OCI-LY7 (cell line): ENCODE measurements at regions not wholly inside any gene's neighbourhood (a gene's known extent, or its start where the extent isn't known, plus 50 kb on each side); places are given as distances from the start of the nearest gene placed in this dataset.

Experiments
- BruUV-seq: library from RNA; stranded (reverse); fragments of 400-500 nt; replicated peaks from 2 replicates; lab custom pipeline; 2021; lab: Mats Ljungman, UMichigan
- CTCF ChIA-PET: fragments of 300-600 bp; sonication (Branson Sonifier 250); formaldehyde crosslinking; loops from one replicate; lab custom pipeline; 2022; ENCODE audit warnings: antibody characterized with exemption; ENCODE audit not compliant: unreplicated experiment; lab: Charles Lee
- POLR2A ChIA-PET: fragments of 300-600 bp; sonication (Branson Sonifier 250); formaldehyde crosslinking; loops from one replicate; lab custom pipeline; 2022; ENCODE audit warnings: antibody characterized with exemption; lab: Charles Lee
- DNase-seq: peaks from one replicate; pipeline ENCODE4 v3.0.0-alpha.2; 2015; ENCODE audit warnings: low spot score
- H2AFZ ChIP-seq: fragments of 200-600 bp; sonication (generic), shearing (Covaris generic); 2 replicates; pipeline ENCODE4 v1.6.1; 2014; ENCODE audit warnings: mild to moderate bottlenecking, antibody characterized with exemption, low read length, moderate library complexity
- H3K27ac ChIP-seq: fragments of 200-600 bp; sonication (generic); 2 replicates; pipeline ENCODE4 v1.5.1; 2014; ENCODE audit warnings: mixed run types, low read depth, mild to moderate bottlenecking, moderate library complexity, low read length, inconsistent platforms; ENCODE audit not compliant: poor library complexity, severe bottlenecking
- H3K36me3 ChIP-seq: fragments of 200-600 bp; sonication (generic); 2 replicates; pipeline ENCODE4 v1.6.1; 2014; ENCODE audit warnings: mild to moderate bottlenecking, antibody characterized with exemption, low read length, moderate library complexity, mixed read lengths; ENCODE audit not compliant: insufficient read depth
- H3K4me1 ChIP-seq: fragments of 200-600 bp; sonication (generic); 2 replicates; pipeline ENCODE4 v1.5.1; 2014; ENCODE audit warnings: mild to moderate bottlenecking, low read length; ENCODE audit not compliant: insufficient read depth, poor library complexity, severe bottlenecking
- H3K4me2 ChIP-seq: fragments of 200-600 bp; sonication (generic); 2 replicates; pipeline ENCODE4 v1.6.1; 2014; ENCODE audit warnings: mild to moderate bottlenecking, low read length
- H3K4me3 ChIP-seq: fragments of 200-600 bp; sonication (generic); 2 replicates; pipeline ENCODE4 v1.5.1; 2014; ENCODE audit warnings: mild to moderate bottlenecking, low read depth, low read length; ENCODE audit not compliant: poor library complexity, severe bottlenecking
- H3K79me2 ChIP-seq: fragments of 200-600 bp; sonication (generic); 2 replicates; pipeline ENCODE4 v1.6.1; 2016; ENCODE audit warnings: low read depth, mild to moderate bottlenecking, low read length, moderate library complexity, mixed read lengths; ENCODE audit not compliant: insufficient read depth
- H3K9me2 ChIP-seq: fragments of 200-600 bp; sonication (generic); 2 replicates; pipeline ENCODE4 v1.6.1; 2016; ENCODE audit warnings: mild to moderate bottlenecking, low read length, mixed read lengths; ENCODE audit not compliant: insufficient read depth
- H3K9me3 ChIP-seq: fragments of 200-600 bp; sonication (generic); 2 replicates; pipeline ENCODE4 v1.6.1; 2014; ENCODE audit warnings: mild to moderate bottlenecking, mixed run types, low read length, mixed read lengths
- H4K20me1 ChIP-seq: fragments of 200-600 bp; sonication (generic); 2 replicates; pipeline ENCODE4 v1.6.1; 2014; ENCODE audit warnings: mild to moderate bottlenecking, antibody characterized with exemption, low read length, moderate library complexity, mixed read lengths; ENCODE audit not compliant: insufficient read depth
- EZH2phosphoT487 ChIP-seq: fragments of 200-600 bp; sonication (generic); IDR thresholded peaks from 2 replicates; pipeline ENCODE4 v1.6.1; 2018; ENCODE audit warnings: low read depth, borderline replicate concordance, mild to moderate bottlenecking, mixed run types, antibody characterized with exemption, low read length, moderate library complexity, mixed read lengths
- intact Hi-C: fragments of 100-400 bp; cut with micrococcal nuclease; formaldehyde crosslinking; loops from one replicate; pipeline ENCODE4 v1.10.0; 2022; ENCODE audit not compliant: unreplicated experiment
- TF ChIP-seq, protein P1 (sequence below): fragments of 200-600 bp; sonication (generic); conservative IDR thresholded peaks from 2 replicates; pipeline ENCODE4 v1.5.1; 2014; ENCODE audit warnings: mild to moderate bottlenecking, antibody characterized with exemption, low read length, moderate library complexity, mixed read lengths

DNA sequence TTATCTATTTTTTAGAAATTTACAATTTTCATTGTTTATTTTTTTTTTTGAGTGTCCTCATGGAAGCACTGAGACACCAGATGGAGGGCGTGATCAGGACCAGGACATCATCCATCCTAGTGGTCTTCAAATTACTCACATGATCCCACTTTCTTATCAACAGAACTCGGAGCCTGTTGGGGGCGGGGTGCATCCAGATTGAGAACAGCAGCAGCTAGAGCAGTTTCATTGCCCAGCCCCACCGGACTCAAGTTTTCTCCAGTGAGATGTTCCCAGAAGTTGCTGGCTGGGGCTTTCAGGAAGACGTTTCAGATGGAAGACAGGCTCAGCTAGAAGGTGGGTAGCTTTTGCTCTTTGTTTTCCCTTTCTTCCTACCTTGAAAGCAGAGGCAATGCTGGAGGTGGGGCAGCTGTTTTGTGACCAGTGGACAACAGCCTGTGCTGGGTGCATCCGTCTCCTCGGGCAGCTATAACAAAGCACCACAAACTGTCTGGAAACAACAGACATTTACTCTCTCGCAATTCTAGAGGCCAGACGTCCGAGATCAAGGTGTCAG lies 562.1 kb downstream of the TBC1D22A start:
- H3K36me3 ChIP-seq = no peaks in the 10 kb centered on the region
- no peak for DNase-seq
- no peak overlapping the region for H3K27ac ChIP-seq
- H3K79me2 ChIP-seq = no peaks in the 10 kb centered on the region
- H3K9me2 ChIP-seq = no peaks in the 10 kb centered on the region
- no peak for TF ChIP-seq EZH2phosphoT487
- TF ChIP-seq, protein P1, sequence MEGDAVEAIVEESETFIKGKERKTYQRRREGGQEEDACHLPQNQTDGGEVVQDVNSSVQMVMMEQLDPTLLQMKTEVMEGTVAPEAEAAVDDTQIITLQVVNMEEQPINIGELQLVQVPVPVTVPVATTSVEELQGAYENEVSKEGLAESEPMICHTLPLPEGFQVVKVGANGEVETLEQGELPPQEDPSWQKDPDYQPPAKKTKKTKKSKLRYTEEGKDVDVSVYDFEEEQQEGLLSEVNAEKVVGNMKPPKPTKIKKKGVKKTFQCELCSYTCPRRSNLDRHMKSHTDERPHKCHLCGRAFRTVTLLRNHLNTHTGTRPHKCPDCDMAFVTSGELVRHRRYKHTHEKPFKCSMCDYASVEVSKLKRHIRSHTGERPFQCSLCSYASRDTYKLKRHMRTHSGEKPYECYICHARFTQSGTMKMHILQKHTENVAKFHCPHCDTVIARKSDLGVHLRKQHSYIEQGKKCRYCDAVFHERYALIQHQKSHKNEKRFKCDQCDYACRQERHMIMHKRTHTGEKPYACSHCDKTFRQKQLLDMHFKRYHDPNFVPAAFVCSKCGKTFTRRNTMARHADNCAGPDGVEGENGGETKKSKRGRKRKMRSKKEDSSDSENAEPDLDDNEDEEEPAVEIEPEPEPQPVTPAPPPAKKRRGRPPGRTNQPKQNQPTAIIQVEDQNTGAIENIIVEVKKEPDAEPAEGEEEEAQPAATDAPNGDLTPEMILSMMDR = no peak
- no peak overlapping the region for H3K4me3 ChIP-seq
- BruUV-seq = no TSS peak
- ChIA-PET CTCF (no interaction called here), POLR2A (no interaction called here)
- H2AFZ ChIP-seq = no peak overlapping the region
- H3K4me1 ChIP-seq = no peaks in the 10 kb centered on the region
- intact Hi-C loops = no loop called here
- H3K4me2 ChIP-seq = no peak overlapping the region
- no peaks in the 10 kb centered on the region for H4K20me1 ChIP-seq
- peaks cover 12% of the 10 kb centered on the region; the same call in 1 of the 2 replicates for H3K9me3 ChIP-seq

DNA sequence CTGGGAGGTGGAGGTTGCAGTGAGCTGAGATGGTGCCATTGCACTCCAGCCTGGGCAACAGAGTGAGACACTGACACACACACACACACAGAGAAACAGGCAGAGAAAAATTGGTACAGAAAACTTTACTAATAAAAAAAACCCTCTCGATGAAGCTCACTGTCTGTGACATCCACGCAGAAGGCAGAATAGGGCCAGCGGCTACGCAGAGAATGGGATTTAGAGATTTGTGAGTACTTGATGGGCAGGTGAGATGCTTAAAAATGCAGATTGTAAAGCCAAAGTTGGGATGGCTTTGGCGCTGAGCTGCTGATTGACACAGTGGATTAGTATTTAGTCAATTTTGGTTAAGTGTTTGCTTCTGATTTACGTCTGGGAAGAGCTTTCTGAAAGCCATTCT lies 561.1 kb downstream of the TBC1D22A start:
- H2AFZ ChIP-seq = no peak overlapping the region
- no peak overlapping the region for H3K4me3 ChIP-seq
- CTCF ChIA-PET = no interaction called here
- H3K9me3 ChIP-seq = peaks cover 12% of the 10 kb centered on the region; the same call in 1 of the 2 replicates
- H3K36me3 ChIP-seq = no peaks in the 10 kb centered on the region
- intact Hi-C loops = no loop called here
- POLR2A ChIA-PET = no interaction called here
- no peak overlapping the region for H3K27ac ChIP-seq
- H3K9me2 ChIP-seq = no peaks in the 10 kb centered on the region
- no peaks in the 10 kb centered on the region for H4K20me1 ChIP-seq
- no peak for DNase-seq
- H3K79me2 ChIP-seq = no peaks in the 10 kb centered on the region
- TF ChIP-seq EZH2phosphoT487 = no peak
- TF ChIP-seq, protein P1 = no peak
- no TSS peak for BruUV-seq
- H3K4me2 ChIP-seq = no peak overlapping the region
- H3K4me1 ChIP-seq = no peaks in the 10 kb centered on the region

DNA sequence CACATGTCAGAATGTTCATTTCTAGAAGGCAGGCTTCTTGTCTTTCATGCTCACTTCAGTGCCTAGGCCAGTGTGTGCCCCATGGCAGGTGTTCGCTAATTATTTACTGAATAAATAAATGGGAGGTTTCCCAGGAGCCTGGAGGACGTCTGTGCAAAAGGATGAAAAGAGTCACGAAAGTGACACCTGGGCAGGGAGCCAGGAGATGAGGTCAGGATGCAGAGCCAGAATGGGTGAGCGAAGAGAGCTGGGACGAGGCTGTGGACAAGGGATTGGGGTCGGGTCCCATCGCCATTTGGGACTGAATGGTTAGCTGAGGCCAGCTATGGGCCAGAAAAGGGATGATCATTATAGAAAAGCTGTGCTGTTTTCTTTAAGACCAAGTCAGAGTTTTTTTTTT lies 560.4 kb downstream of the TBC1D22A start:
- ChIA-PET POLR2A (no interaction called here), CTCF (interaction anchor here (0.7 kb wide), 1 partner anchor 26 kb away, joined by 3 read pairs; no protein-coding TSS in a partner anchor)
- Histone ChIP-seq H3K4me2 (no peak overlapping the region), H3K36me3 (no peaks in the 10 kb centered on the region), H3K79me2 (no peaks in the 10 kb centered on the region), H3K27ac (no peak overlapping the region), H2AFZ (no peak overlapping the region), H3K9me3 (peaks cover 12% of the 10 kb centered on the region; the same call in 1 of the 2 replicates), H3K9me2 (no peaks in the 10 kb centered on the region), H3K4me1 (no peaks in the 10 kb centered on the region), H3K4me3 (no peak overlapping the region), H4K20me1 (no peaks in the 10 kb centered on the region)
- TF ChIP-seq, protein P1 = no peak
- no peak for TF ChIP-seq EZH2phosphoT487
- BruUV-seq = no TSS peak
- no peak for DNase-seq
- intact Hi-C loops = no loop called here
